Neural progenitor cell (in vitro differentiated cells): ENCODE measurements at regions not wholly inside any gene's neighbourhood (a gene's known extent, or its start where the extent isn't known, plus 50 kb on each side); places are given as distances from the start of the nearest gene placed in this dataset.

Source experiments
- DNase-seq: peaks from one replicate; pipeline ENCODE4 v3.0.0-alpha.2; 2016; ENCODE audit warnings: low spot score
- H2AFZ ChIP-seq: fragments of 200-600 bp; sonication (generic); replicated peaks from 2 replicates; pipeline ENCODE4 v1.6.1; 2016; ENCODE audit warnings: antibody characterized with exemption
- H3F3A ChIP-seq: fragments of 200-600 bp; sonication (generic); 2 replicates; pipeline ENCODE4 v1.6.1; 2016; ENCODE audit warnings: antibody characterized with exemption, low read depth
- H3K27ac ChIP-seq: fragments of 200-600 bp; sonication (generic); 2 replicates; pipeline ENCODE4 v1.5.1; 2016; ENCODE audit warnings: mild to moderate bottlenecking
- H3K27me3 ChIP-seq: fragments of 200-600 bp; sonication (generic); 2 replicates; pipeline ENCODE4 v1.6.1; 2016; ENCODE audit warnings: mild to moderate bottlenecking, moderate library complexity
- H3K36me3 ChIP-seq: fragments of 200-600 bp; sonication (generic); 2 replicates; pipeline ENCODE4 v1.5.1; 2016
- H3K4me1 ChIP-seq: fragments of 200-600 bp; sonication (generic); 2 replicates; pipeline ENCODE4 v1.6.1; 2016; ENCODE audit warnings: mixed run types
- H3K4me2 ChIP-seq: fragments of 200-600 bp; sonication (generic); 2 replicates; pipeline ENCODE4 v1.6.1; 2016
- H3K4me3 ChIP-seq: fragments of 200-600 bp; sonication (generic); 2 replicates; pipeline ENCODE4 v1.5.1; 2016
- H3K79me2 ChIP-seq: fragments of 200-600 bp; sonication (generic); 2 replicates; pipeline ENCODE4 v1.6.1; 2016; ENCODE audit warnings: low read depth
- H3K9ac ChIP-seq: fragments of 200-600 bp; sonication (generic); 2 replicates; pipeline ENCODE4 v1.6.1; 2016
- H3K9me3 ChIP-seq: fragments of 200-600 bp; sonication (generic); 2 replicates; pipeline ENCODE4 v1.5.1; 2016; ENCODE audit warnings: low read depth
- H4K20me1 ChIP-seq: fragments of 200-600 bp; sonication (generic); 2 replicates; pipeline ENCODE4 v1.6.1; 2016; ENCODE audit warnings: low read depth
- H3K27ac Mint-ChIP-seq: 3 replicates; pipeline ENCODE4 v1.8.0; 2021; ENCODE audit warnings: mixed read lengths
- H3K27me3 Mint-ChIP-seq: 2 replicates; pipeline ENCODE4 v1.8.0; 2022; ENCODE audit warnings: low read depth, mild to moderate bottlenecking, inconsistent platforms, moderate library complexity, mixed read lengths; ENCODE audit not compliant: insufficient read depth
- H3K36me3 Mint-ChIP-seq: 3 replicates; pipeline ENCODE4 v1.8.0; 2021; ENCODE audit warnings: mixed read lengths
- H3K4me1 Mint-ChIP-seq: 3 replicates; pipeline ENCODE4 v1.8.0; 2021; ENCODE audit warnings: mixed read lengths
- H3K4me3 Mint-ChIP-seq: 3 replicates; pipeline ENCODE4 v1.8.0; 2021; ENCODE audit warnings: mild to moderate bottlenecking, moderate library complexity, mixed read lengths
- H3K9me3 Mint-ChIP-seq: 3 replicates; pipeline ENCODE4 v1.8.0; 2020; ENCODE audit warnings: mixed read lengths
- EZH2 ChIP-seq: fragments of 200-600 bp; sonication (generic); IDR thresholded peaks from 2 replicates; pipeline ENCODE4 v1.6.1; 2017; ENCODE audit warnings: antibody characterized with exemption, mild to moderate bottlenecking, moderate library complexity
- EZH2phosphoT487 ChIP-seq: fragments of 200-600 bp; sonication (generic); IDR thresholded peaks from 2 replicates; pipeline ENCODE4 v1.6.1; 2017; ENCODE audit warnings: antibody characterized with exemption
- TF ChIP-seq, protein P1 (sequence below): fragments of 200-600 bp; sonication (generic); IDR thresholded peaks from 2 replicates; pipeline ENCODE4 v1.5.1; 2017; ENCODE audit warnings: antibody characterized with exemption, mild to moderate bottlenecking

DNA sequence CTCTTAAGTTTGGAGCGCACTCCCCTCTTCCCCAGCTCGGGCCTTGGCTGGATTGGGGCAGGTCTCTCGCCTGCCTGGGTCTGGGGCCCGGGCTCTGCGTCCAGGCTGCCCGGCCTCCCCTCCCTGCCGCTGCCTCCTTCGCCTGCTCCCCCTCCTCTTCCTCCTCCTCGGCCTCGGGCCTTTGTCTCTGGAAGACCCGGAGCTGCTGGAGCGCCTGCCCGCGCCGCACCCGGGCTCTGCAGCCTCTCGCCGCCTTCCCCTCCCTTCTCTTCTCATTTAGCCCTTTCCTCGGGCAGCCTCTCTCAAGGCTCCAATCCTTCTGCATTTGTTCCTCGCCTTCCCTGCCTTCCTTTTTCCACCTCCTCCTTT, 218.5 kb downstream of the C9orf50 start:
- no peak for TF ChIP-seq EZH2
- TF ChIP-seq EZH2phosphoT487: no peak
- TF ChIP-seq, protein P1, sequence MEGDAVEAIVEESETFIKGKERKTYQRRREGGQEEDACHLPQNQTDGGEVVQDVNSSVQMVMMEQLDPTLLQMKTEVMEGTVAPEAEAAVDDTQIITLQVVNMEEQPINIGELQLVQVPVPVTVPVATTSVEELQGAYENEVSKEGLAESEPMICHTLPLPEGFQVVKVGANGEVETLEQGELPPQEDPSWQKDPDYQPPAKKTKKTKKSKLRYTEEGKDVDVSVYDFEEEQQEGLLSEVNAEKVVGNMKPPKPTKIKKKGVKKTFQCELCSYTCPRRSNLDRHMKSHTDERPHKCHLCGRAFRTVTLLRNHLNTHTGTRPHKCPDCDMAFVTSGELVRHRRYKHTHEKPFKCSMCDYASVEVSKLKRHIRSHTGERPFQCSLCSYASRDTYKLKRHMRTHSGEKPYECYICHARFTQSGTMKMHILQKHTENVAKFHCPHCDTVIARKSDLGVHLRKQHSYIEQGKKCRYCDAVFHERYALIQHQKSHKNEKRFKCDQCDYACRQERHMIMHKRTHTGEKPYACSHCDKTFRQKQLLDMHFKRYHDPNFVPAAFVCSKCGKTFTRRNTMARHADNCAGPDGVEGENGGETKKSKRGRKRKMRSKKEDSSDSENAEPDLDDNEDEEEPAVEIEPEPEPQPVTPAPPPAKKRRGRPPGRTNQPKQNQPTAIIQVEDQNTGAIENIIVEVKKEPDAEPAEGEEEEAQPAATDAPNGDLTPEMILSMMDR: peak; percentile 15
- Histone ChIP-seq H3K79me2 (no peaks in the 10 kb centered on the region), H3K27me3 (no peaks in the 10 kb centered on the region), H4K20me1 (no peaks in the 10 kb centered on the region), H3K9ac (no peak overlapping the region), H3K4me3 (no peak overlapping the region), H3F3A (peaks cover 21% of the 10 kb centered on the region), H3K27ac (no peak overlapping the region), H3K4me2 (peak overlapping the region; percentile 58), H3K4me1 (peaks cover 37% of the 10 kb centered on the region), H3K9me3 (no peaks in the 10 kb centered on the region), H2AFZ (no peak overlapping the region), H3K36me3 (no peaks in the 10 kb centered on the region)
- Mint-ChIP-seq H3K27ac (peak overlapping the region; percentile 93), H3K4me3 (peak overlapping the region; percentile 38), H3K9me3 (peaks cover 2% of the 10 kb centered on the region), H3K27me3 (peaks cover 13% of the 10 kb centered on the region), H3K36me3 (no peaks in the 10 kb centered on the region), H3K4me1 (peaks cover 58% of the 10 kb centered on the region)
- peak; percentile 84 for DNase-seq

DNA sequence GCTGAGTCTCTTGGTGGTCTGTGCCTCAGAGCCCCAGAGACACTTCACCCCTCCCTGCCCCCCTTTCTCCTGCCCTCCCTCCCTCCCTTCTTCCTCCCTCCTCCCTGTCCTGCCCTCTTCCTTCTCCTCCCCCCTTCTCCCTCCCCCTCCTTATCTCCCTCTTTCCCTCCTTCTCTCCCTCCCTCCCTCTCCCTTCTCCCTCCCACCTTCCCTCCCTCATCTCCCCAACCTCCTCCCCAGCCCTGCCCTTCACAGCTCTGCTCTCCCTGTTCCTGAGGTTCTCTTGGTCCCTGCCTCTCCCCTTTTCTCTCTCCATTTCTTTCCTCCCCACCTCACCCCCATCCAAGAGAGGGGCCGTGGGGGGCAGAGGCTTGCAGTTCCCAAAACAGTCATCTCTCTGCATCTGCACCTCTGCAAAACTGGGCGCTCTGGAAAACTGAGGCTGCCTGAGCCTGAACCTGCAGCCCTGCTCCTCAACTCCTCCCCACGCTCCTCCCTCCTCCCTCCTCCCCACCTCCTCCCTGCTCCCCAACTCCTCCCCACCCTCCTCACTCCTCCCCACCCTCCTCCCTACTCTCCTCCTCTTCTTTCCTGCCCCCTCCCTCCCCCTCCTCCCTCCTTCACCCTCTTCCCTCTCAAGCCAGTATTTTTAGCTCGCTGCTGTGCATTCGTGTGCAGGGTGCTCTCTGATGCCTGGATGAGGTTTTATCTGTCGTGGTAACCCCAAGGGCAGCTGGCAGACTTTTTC, 219.1 kb downstream of the C9orf50 start:
- Histone ChIP-seq H3K27me3 (no peaks in the 10 kb centered on the region), H4K20me1 (no peaks in the 10 kb centered on the region), H3F3A (peaks cover 21% of the 10 kb centered on the region), H3K9me3 (no peaks in the 10 kb centered on the region), H3K27ac (no peak overlapping the region), H3K4me3 (no peak overlapping the region), H3K4me2 (peak overlapping the region; percentile 58), H2AFZ (no peak overlapping the region), H3K36me3 (no peaks in the 10 kb centered on the region), H3K9ac (no peak overlapping the region), H3K79me2 (no peaks in the 10 kb centered on the region), H3K4me1 (peaks cover 37% of the 10 kb centered on the region)
- peaks cover 2% of the 10 kb centered on the region for H3K9me3 Mint-ChIP-seq
- peak overlapping the region; percentile 38 for H3K4me3 Mint-ChIP-seq
- H3K4me1 Mint-ChIP-seq: peaks cover 53% of the 10 kb centered on the region
- DNase-seq: no peak
- TF ChIP-seq EZH2phosphoT487 (no peak), EZH2 (no peak)
- TF ChIP-seq, protein P1: no peak
- no peak overlapping the region for H3K27ac Mint-ChIP-seq
- peaks cover 11% of the 10 kb centered on the region for H3K27me3 Mint-ChIP-seq
- H3K36me3 Mint-ChIP-seq: no peaks in the 10 kb centered on the region

DNA sequence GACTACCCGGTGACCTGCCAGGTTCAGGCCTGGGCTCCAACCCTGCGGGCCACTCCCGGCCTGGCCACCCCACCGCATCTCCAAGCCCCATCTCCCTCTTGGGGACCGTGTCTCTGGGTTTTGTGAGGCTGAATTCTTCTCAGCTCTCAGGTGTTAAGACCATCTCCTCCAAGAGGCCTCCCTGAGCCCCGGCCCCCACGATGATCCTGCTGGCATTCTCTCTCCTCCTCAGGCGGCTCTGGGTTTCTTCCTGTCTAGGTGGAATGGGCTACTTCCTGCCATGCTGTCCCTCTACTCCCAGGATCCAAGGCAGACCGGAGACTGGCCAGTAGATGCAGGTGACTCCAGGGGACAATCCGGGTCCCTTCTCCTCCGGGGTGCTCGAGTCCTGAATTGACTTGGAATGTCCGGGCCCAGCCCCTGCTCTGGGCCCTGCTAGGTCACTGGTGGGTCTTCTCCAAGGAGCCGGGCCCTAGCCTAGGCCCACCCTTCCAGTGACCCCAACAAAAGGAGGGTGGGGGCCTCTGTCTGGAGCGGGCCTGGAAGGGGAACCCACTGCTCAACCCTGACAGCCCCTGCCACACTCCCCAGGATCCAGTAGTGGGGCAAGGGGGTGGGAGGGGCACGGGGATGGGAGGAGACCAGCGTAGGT, 219.8 kb downstream of the C9orf50 start:
- TF ChIP-seq EZH2 (no peak), EZH2phosphoT487 (no peak)
- TF ChIP-seq, protein P1: no peak
- Histone ChIP-seq H3K27me3 (peaks cover 5% of the 10 kb centered on the region), H2AFZ (no peak overlapping the region), H3K4me1 (peaks cover 37% of the 10 kb centered on the region), H3K4me2 (no peak overlapping the region), H3K4me3 (no peak overlapping the region), H3K27ac (no peak overlapping the region), H3F3A (peaks cover 21% of the 10 kb centered on the region), H3K36me3 (no peaks in the 10 kb centered on the region), H4K20me1 (no peaks in the 10 kb centered on the region), H3K9me3 (no peaks in the 10 kb centered on the region), H3K79me2 (no peaks in the 10 kb centered on the region), H3K9ac (no peak overlapping the region)
- H3K27me3 Mint-ChIP-seq: peaks cover 4% of the 10 kb centered on the region
- peak overlapping the region; percentile 87 for H3K27ac Mint-ChIP-seq
- no peaks in the 10 kb centered on the region for H3K36me3 Mint-ChIP-seq
- DNase-seq: no peak
- no peaks in the 10 kb centered on the region for H3K9me3 Mint-ChIP-seq
- peaks cover 46% of the 10 kb centered on the region for H3K4me1 Mint-ChIP-seq
- no peak overlapping the region for H3K4me3 Mint-ChIP-seq
